ENCODE measurements at regions not wholly inside any gene's neighbourhood (a gene's known extent, or its start where the extent isn't known, plus 50 kb on each side); places are given as distances from the start of the nearest gene placed in this dataset.

DNA sequence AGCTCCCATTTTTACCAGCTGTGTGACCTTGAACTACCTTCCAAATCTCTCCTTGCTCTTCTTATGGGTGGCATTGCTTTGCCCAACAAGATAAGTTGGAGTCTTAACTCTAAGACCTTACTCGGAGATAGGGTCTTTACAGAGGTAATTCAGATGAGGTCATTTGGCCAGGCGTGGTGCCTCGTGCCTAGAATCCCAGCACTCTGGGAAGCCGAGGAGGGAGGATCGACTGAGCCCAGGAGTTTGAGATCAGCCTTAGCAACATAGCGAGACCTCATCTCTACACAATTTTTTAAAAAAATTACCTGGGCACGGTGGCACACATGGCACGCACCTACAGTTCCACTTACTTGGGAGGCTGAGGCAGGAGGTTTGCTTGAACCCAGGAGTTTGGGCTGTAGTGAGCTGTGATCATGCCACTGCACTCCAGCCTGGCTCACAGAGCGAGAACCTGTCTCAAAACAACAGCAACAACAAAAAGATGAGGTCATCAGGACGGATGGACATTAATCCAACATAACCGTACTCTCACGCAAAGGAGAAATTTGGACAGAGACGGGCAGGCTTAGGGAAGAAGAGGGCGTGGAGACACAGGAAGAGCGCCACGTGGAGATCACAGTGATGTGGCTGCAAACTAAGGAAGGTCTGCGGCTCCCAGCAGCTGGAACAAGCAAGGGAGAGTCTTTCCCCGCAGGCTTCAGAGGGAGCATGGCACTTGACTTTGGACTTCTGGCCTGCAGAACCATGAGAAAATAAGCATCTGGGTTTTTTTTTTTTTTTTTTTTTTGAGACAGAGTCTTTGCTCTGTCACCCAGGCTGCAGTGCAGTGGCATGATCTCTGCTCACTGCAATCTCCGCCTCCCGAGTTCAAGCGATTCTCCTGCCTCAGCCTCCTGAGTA, 122.3 kb upstream of the CARD11 start:
- CTCF ChIA-PET = no interaction called here
- H3K4me1 Mint-ChIP-seq (ENCODE audit: low read depth) = peaks cover 6% of the 10 kb centered on the region
- DNase-seq = no peak

GRCh38 chr7:3167551-3167950, 123.9 kb upstream of the CARD11 start:
- Mint-ChIP-seq H3K4me1 (ENCODE audit: low read depth) (peaks cover 6% of the 10 kb centered on the region), H3K36me3 (ENCODE audit: low read depth) (no peaks in the 10 kb centered on the region), H3K4me3 (no peak overlapping the region), H3K27me3 (ENCODE audit: low read depth) (peaks cover 3% of the 10 kb centered on the region), H3K27ac (no peak overlapping the region), H3K9me3 (ENCODE audit: insufficient read depth) (peaks cover 3% of the 10 kb centered on the region)
- no peak for ATAC-seq
- POLR2A ChIA-PET = no interaction called here
- no peak for DNase-seq
- CTCF ChIA-PET = no interaction called here

More for the DNA sequence above, 122.3 kb upstream of the CARD11 start:
- POLR2A ChIA-PET = no interaction called here
- ATAC-seq = no peak
- Mint-ChIP-seq H3K27me3 (ENCODE audit: low read depth) (peaks cover 3% of the 10 kb centered on the region), H3K27ac (no peak overlapping the region), H3K36me3 (ENCODE audit: low read depth) (no peaks in the 10 kb centered on the region), H3K9me3 (ENCODE audit: insufficient read depth) (peaks cover 3% of the 10 kb centered on the region), H3K4me3 (no peak overlapping the region)

GRCh38 chr7:3168370-3168769, 124.7 kb upstream of the CARD11 start:
- H3K36me3 Mint-ChIP-seq (ENCODE audit: low read depth) = no peaks in the 10 kb centered on the region
- no peak overlapping the region for H3K27ac Mint-ChIP-seq
- DNase-seq = no peak
- H3K4me3 Mint-ChIP-seq = no peak overlapping the region
- peaks cover 6% of the 10 kb centered on the region for H3K4me1 Mint-ChIP-seq (ENCODE audit: low read depth)
- peaks cover 5% of the 10 kb centered on the region for H3K27me3 Mint-ChIP-seq (ENCODE audit: low read depth)
- ChIA-PET CTCF (no interaction called here), POLR2A (no interaction called here)
- no peaks in the 10 kb centered on the region for H3K9me3 Mint-ChIP-seq (ENCODE audit: insufficient read depth)
- no peak for ATAC-seq

DNA sequence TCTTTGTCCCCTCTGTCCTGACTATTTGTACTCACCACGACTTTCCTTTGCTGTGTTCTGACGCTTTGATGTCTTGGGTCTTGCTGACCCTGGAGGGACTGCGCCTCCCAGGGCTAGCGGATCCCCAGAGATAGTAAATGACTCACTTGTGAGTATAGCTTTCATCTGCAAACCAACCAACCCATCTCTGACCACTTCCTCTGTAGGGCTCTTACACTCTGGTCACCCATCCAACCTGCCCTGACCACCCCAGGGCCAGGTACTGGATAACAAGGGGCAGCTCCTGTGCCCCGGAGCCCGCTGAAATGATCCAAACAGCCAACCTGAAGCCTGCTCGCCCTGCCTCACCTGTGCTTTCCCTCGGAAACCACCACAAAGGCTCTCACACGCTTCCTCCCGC, 125.2 kb upstream of the CARD11 start:
- no peak for DNase-seq
- Mint-ChIP-seq H3K27me3 (ENCODE audit: low read depth) (peaks cover 5% of the 10 kb centered on the region), H3K27ac (no peak overlapping the region), H3K36me3 (ENCODE audit: low read depth) (no peaks in the 10 kb centered on the region), H3K4me1 (ENCODE audit: low read depth) (peaks cover 6% of the 10 kb centered on the region), H3K4me3 (no peak overlapping the region), H3K9me3 (ENCODE audit: insufficient read depth) (no peaks in the 10 kb centered on the region)
- no peak for ATAC-seq
- ChIA-PET CTCF (no interaction called here), POLR2A (no interaction called here)

- POLR2A ChIA-PET = no interaction called here
These were observed 128.2 kb upstream of the SDK1 start for GRCh38 chr7:3172768-3173280.

GRCh38 chr7:3174515-3175284, 126.4 kb upstream of the SDK1 start:
- Mint-ChIP-seq H3K4me1 (ENCODE audit: low read depth) (no peaks in the 10 kb centered on the region), H3K9me3 (ENCODE audit: insufficient read depth) (no peaks in the 10 kb centered on the region), H3K27me3 (ENCODE audit: low read depth) (peaks cover 9% of the 10 kb centered on the region), H3K4me3 (no peak overlapping the region), H3K36me3 (ENCODE audit: low read depth) (no peaks in the 10 kb centered on the region), H3K27ac (no peak overlapping the region)
- POLR2A ChIA-PET = no interaction called here
- DNase-seq (no peak), ATAC-seq (no peak)
- CTCF ChIA-PET = no interaction called here

More at GRCh38 chr7:3172768-3173280, 128.2 kb upstream of the SDK1 start:
- Mint-ChIP-seq H3K4me1 (ENCODE audit: low read depth) (peaks cover 6% of the 10 kb centered on the region), H3K9me3 (ENCODE audit: insufficient read depth) (no peaks in the 10 kb centered on the region), H3K4me3 (no peak overlapping the region), H3K27ac (no peak overlapping the region), H3K27me3 (ENCODE audit: low read depth) (peaks cover 10% of the 10 kb centered on the region), H3K36me3 (ENCODE audit: low read depth) (no peaks in the 10 kb centered on the region)
- ATAC-seq (no peak), DNase-seq (no peak)
- CTCF ChIA-PET = no interaction called here

DNA sequence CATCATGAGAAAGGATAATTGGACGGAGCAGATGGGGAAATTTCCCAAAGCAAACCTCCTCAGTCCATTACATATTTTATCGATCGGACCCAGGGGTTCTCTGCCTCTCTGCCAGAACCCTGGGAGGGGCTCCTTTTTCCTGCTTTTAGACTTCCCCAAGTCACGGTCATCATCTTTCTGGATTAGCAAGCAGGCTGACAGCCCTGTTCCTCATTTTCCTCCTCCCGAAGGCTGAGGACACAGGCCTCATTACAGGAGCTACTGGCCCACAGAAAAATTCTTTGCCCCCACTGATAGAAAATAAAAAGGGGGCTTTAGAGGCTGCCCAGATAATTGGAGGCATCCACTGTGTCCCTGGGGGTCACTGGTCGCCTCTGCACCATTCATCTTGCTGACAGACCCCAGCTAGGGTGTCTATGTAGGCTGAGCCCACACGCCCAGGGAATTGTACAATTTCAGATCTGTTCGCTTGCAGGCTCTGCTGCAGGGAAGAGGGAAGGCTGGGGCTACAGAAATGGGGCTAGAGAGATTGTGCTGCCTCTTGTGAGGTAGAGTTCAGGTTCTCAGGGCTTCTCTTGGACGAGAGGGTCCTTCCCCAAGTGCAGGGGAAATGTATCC, 125.7 kb upstream of the SDK1 start:
- H3K4me3 Mint-ChIP-seq = no peak overlapping the region
- H3K9me3 Mint-ChIP-seq (ENCODE audit: insufficient read depth) = no peaks in the 10 kb centered on the region
- no peaks in the 10 kb centered on the region for H3K36me3 Mint-ChIP-seq (ENCODE audit: low read depth)
- no peak for DNase-seq
- ATAC-seq = no peak
- H3K4me1 Mint-ChIP-seq (ENCODE audit: low read depth) = no peaks in the 10 kb centered on the region
- H3K27me3 Mint-ChIP-seq (ENCODE audit: low read depth) = peaks cover 9% of the 10 kb centered on the region
- ChIA-PET CTCF (interaction anchor here (0.9 kb wide), 1 partner anchor 311 kb away, joined by 3 read pairs; no protein-coding TSS in a partner anchor), POLR2A (no interaction called here)
- no peak overlapping the region for H3K27ac Mint-ChIP-seq

DNA sequence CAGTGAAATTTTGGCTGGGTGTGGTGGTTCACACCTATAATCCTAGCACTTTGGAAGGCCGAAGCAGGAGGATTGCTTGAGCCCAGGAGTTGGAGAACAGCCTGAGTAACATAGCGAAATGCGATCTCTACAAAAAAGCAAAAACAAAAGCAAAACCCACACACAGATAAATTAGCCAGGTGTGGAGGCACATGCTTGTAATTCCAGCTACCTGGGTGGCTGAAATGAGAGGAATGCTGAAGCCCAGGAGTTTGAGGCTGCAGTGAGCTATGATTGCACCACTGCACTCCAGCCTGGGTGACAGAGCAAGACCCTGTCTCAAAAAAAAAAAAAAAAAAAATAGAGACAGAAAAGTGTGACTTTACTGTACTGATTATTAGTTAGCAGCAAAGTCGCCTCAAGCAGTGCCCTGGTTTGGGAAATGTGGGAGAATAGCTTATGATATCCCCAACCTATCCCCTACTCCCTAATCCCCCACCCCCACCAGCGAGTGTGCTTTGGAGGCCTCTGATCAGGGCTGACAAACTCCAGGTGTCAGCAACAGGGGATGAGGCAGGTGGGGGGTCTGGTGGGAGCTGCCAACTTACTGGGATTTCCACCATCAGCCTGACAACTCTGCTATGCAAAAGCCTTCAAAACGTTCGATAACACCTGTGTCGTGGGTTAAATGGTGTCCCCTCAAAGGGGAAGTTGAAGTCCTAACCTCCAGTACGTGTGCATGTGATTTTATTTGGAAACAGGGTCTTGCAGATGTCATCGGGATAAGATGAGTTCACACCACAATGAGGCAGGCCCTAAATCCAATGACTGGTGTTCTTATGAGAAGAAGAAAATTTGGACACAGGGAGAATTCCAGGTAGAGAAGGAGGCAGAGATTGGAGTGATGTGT, 124.7 kb upstream of the SDK1 start:
- CTCF ChIA-PET = interaction anchor here (0.9 kb wide), 1 partner anchor 312 kb away, joined by 3 read pairs; no protein-coding TSS in a partner anchor
- H3K27me3 Mint-ChIP-seq (ENCODE audit: low read depth) = peaks cover 12% of the 10 kb centered on the region
- DNase-seq = no peak
- H3K4me3 Mint-ChIP-seq = no peak overlapping the region
- no peaks in the 10 kb centered on the region for H3K9me3 Mint-ChIP-seq (ENCODE audit: insufficient read depth)
- POLR2A ChIA-PET = no interaction called here
- H3K36me3 Mint-ChIP-seq (ENCODE audit: low read depth) = no peaks in the 10 kb centered on the region
- no peak overlapping the region for H3K27ac Mint-ChIP-seq
- no peaks in the 10 kb centered on the region for H3K4me1 Mint-ChIP-seq (ENCODE audit: low read depth)
- ATAC-seq = no peak

- ATAC-seq (no peak), DNase-seq (no peak)
- Mint-ChIP-seq H3K4me1 (ENCODE audit: low read depth) (no peaks in the 10 kb centered on the region), H3K36me3 (ENCODE audit: low read depth) (no peaks in the 10 kb centered on the region), H3K4me3 (no peak overlapping the region), H3K9me3 (ENCODE audit: insufficient read depth) (no peaks in the 10 kb centered on the region), H3K27me3 (ENCODE audit: low read depth) (peaks cover 12% of the 10 kb centered on the region), H3K27ac (no peak overlapping the region)
- ChIA-PET CTCF (no interaction called here), POLR2A (no interaction called here)
These were observed 123.8 kb upstream of the SDK1 start for GRCh38 chr7:3177271-3177670.

DNA sequence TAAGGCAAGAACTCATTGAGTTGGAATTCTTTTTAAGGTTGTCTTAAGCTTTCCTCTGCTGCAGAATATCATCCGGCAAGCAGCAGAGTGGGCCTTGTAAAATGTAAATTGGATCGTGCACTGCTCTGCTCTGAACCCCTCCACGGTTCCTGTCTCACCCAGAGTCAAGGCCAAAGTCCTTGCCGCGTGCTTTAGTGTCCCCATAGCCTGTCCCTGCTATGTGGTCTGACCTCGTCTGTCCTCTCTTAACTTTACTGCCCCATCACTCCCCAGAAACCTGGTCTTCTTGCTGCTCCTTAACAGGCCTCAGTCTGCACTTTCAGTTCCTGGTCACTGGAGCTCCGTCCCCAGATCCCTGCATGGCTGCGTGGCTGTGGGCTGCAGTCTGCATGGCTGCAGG, 121.6 kb upstream of the SDK1 start:
- ChIA-PET CTCF (no interaction called here), POLR2A (no interaction called here)
- H3K36me3 Mint-ChIP-seq (ENCODE audit: low read depth) = no peaks in the 10 kb centered on the region
- peaks cover 12% of the 10 kb centered on the region for H3K27me3 Mint-ChIP-seq (ENCODE audit: low read depth)
- DNase-seq (no peak), ATAC-seq (no peak)
- no peak overlapping the region for H3K27ac Mint-ChIP-seq
- no peak overlapping the region for H3K4me3 Mint-ChIP-seq
- H3K9me3 Mint-ChIP-seq (ENCODE audit: insufficient read depth) = no peaks in the 10 kb centered on the region
- H3K4me1 Mint-ChIP-seq (ENCODE audit: low read depth) = no peaks in the 10 kb centered on the region

DNA sequence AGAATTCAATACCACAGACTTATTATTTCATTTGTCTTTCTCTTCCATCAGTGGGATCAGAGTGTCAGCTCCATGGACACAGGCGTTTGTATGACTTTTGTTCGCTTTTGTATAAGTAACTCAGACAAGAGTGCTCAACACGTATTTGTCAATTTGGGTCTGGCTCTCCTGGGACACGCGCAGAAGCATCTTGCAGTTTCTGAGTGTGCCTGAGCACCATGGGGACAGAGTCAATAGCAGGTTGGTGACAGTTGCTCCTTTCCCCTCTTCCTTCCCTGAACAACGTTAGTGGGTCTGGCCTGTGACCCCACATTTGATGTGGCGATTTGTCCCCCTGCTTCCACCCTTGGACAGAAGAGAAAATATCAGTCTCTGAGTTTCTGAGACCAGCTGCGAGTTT, 120.4 kb upstream of the SDK1 start:
- H3K27me3 Mint-ChIP-seq (ENCODE audit: low read depth) = peaks cover 12% of the 10 kb centered on the region

More for the DNA sequence above, 120.4 kb upstream of the SDK1 start:
- ATAC-seq (no peak), DNase-seq (no peak)
- POLR2A ChIA-PET = no interaction called here
- Mint-ChIP-seq H3K4me1 (ENCODE audit: low read depth) (no peaks in the 10 kb centered on the region), H3K4me3 (no peak overlapping the region), H3K27ac (no peak overlapping the region), H3K9me3 (ENCODE audit: insufficient read depth) (no peaks in the 10 kb centered on the region), H3K36me3 (ENCODE audit: low read depth) (no peaks in the 10 kb centered on the region)
- CTCF ChIA-PET = no interaction called here

All from activated CD8-positive, alpha-beta T cell treated with anti-CD3 and anti-CD28 coated beads, Interleukin-2, amount 10 ng/mL, durations not matched to agents 7 days and 5 days (primary cell).